GM12878 (cell line): ENCODE measurements at regions not wholly inside any gene's neighbourhood (a gene's known extent, or its start where the extent isn't known, plus 50 kb on each side); places are given as distances from the start of the nearest gene placed in this dataset.

Source experiments
- CEBPB ChIP-seq, 2 experiments: fragments of 150-350 bp in 1 of 2; IDR thresholded peaks; 2 replicates each; pipeline ENCODE4 v1.6.1; 2012 to 2014; ENCODE audit warnings: low read depth in 2 of 2, low read length in 2 of 2, borderline replicate concordance in 1 of 2, inconsistent platforms in 1 of 2
- E4F1 ChIP-seq: fragments of 450-650 bp; IDR thresholded peaks from 2 replicates; pipeline ENCODE4 v1.6.1; 2018; ENCODE audit warnings: borderline replicate concordance, mild to moderate bottlenecking; ENCODE audit not compliant: partially characterized antibody
- MYC ChIP-seq: IDR thresholded peaks from 2 replicates; pipeline ENCODE4 v1.6.1; 2011; ENCODE audit warnings: mild to moderate bottlenecking, low read length, moderate library complexity, inconsistent platforms; ENCODE audit not compliant: insufficient read depth, insufficient replicate concordance, insufficient read length, severe bottlenecking
- POLR2AphosphoS5 ChIP-seq: IDR thresholded peaks from 2 replicates; pipeline ENCODE4 v1.6.1; 2011; ENCODE audit warnings: mild to moderate bottlenecking, low read length, inconsistent platforms
- POU2F2 ChIP-seq: IDR thresholded peaks from 3 replicates; pipeline ENCODE4 v1.6.1; 2011; ENCODE audit warnings: low read depth, mild to moderate bottlenecking, low read length, borderline replicate concordance
- RAD21 ChIP-seq: IDR thresholded peaks from 2 replicates; pipeline ENCODE4 v1.6.1; 2011; ENCODE audit warnings: mild to moderate bottlenecking, low read depth, low read length, moderate library complexity; ENCODE audit not compliant: insufficient read depth
- RELA ChIP-seq: fragments of 450-650 bp; IDR thresholded peaks from 2 replicates; pipeline ENCODE4 v1.8.0; 2014; ENCODE audit warnings: borderline replicate concordance; ENCODE audit not compliant: partially characterized antibody
- TF ChIP-seq, protein P1 (sequence below), 3 experiments: IDR thresholded peaks in 2 of 3; conservative IDR thresholded peaks in 1 of 3; 2 replicates each; pipeline ENCODE4 v1.5.1; 2011; ENCODE audit warnings: low read depth in 3 of 3, low read length in 3 of 3, mild to moderate bottlenecking in 3 of 3, control low read depth in 2 of 3, moderate library complexity in 2 of 3, inconsistent platforms in 1 of 3, mixed read lengths in 1 of 3; ENCODE audit not compliant: control insufficient read depth in 2 of 3, insufficient read depth in 1 of 3; ENCODE audit errors: extremely low read depth in 1 of 3

DNA sequence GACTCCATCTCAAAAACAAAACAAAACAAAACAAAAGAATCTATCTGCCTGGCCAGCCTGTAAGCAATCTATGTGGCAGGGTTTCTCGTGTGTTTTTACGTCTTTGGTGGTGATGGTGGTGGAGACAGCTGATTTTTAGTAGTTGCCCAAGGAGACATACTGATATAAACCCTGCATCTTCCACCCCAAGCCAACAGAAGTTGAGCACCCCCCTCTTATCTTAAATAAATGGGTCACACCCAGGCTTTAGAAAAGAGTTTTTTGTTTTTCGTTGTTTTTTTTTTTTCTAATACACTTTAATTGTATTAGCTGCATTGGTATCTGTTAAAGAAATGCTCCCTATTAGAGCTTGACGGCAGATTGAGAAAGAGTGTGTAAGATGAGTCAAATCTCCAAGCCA, 134.7 kb downstream of the GLUL start:
- TF ChIP-seq MYC (no peak), RAD21 (no peak), POU2F2 (no peak), E4F1 (no peak), POLR2AphosphoS5 (no peak), CEBPB (IDR thresholded peaks at IDR 0.05; ENCODE audit: borderline replicate concordance in 1 of 2, low read depth in 2 of 2, low read length in 2 of 2) (no peak), RELA (no peak)
- TF ChIP-seq, protein P1, sequence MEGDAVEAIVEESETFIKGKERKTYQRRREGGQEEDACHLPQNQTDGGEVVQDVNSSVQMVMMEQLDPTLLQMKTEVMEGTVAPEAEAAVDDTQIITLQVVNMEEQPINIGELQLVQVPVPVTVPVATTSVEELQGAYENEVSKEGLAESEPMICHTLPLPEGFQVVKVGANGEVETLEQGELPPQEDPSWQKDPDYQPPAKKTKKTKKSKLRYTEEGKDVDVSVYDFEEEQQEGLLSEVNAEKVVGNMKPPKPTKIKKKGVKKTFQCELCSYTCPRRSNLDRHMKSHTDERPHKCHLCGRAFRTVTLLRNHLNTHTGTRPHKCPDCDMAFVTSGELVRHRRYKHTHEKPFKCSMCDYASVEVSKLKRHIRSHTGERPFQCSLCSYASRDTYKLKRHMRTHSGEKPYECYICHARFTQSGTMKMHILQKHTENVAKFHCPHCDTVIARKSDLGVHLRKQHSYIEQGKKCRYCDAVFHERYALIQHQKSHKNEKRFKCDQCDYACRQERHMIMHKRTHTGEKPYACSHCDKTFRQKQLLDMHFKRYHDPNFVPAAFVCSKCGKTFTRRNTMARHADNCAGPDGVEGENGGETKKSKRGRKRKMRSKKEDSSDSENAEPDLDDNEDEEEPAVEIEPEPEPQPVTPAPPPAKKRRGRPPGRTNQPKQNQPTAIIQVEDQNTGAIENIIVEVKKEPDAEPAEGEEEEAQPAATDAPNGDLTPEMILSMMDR (IDR thresholded peaks at IDR 0.05 in 2 of 3, conservative IDR thresholded peaks at IDR 0.05 in 1 of 3; ENCODE audit: control insufficient read depth in 2 of 3, extremely low read depth in 1 of 3, insufficient read depth in 1 of 3, low read depth in 3 of 3, low read length in 3 of 3), result no peak
